HepG2 (cell line): ENCODE measurements at regions not wholly inside any gene's neighbourhood (a gene's known extent, or its start where the extent isn't known, plus 50 kb on each side); places are given as distances from the start of the nearest gene placed in this dataset.

Experiments
- ATAC-seq: fragments of 200-7000 bp; cut with Tn5 transposase; 3 replicates; pipeline ENCODE4 v1.9.1; 2020; ENCODE audit warnings: mild to moderate bottlenecking, moderate library complexity
- BruUV-seq: library from RNA; stranded (reverse); fragments of 400-500 nt; replicated peaks from 2 replicates; lab custom pipeline; 2021; lab: Mats Ljungman, UMichigan
- CTCF ChIA-PET: fragments of 300-600 bp; formaldehyde crosslinking; extraction: SDS; loops from one replicate; lab custom pipeline; 2021; ENCODE audit warnings: low total read pairs, inconsistent platforms, low intra/inter-chr PET ratio; lab: Yijun Ruan, JAX
- POLR2A ChIA-PET: fragments of 350-600 bp; sonication (Branson Sonifier 250); formaldehyde crosslinking; loops from one replicate; lab custom pipeline; 2020; ENCODE audit warnings: antibody characterized with exemption, inconsistent platforms; lab: Yijun Ruan, JAX
- DNase-seq: peaks from one replicate; pipeline ENCODE4 v3.0.0-alpha.2; 2015; ENCODE audit warnings: low spot score
- FAIRE-seq: peaks from 3 replicates; lab custom pipeline; 2011; peaks lifted over from hg19 to GRCh38; lab: Jason Lieb, UNC
- H2AFZ ChIP-seq: one replicate; pipeline ENCODE4 v1.6.1; 2011; ENCODE audit warnings: low read length, inconsistent platforms
- H3K27ac ChIP-seq: fragments of 300-600 bp; 3 replicates; pipeline ENCODE4 v1.8.0; 2011; ENCODE audit warnings: mixed run types, mild to moderate bottlenecking, mixed read lengths, low read length, inconsistent platforms; ENCODE audit not compliant: insufficient read depth; ENCODE audit errors: extremely low read length
- H3K27me3 ChIP-seq, 2 experiments: fragments of 200-600 bp in 1 of 2; 2 replicates in 1 of 2; 3 replicates in 1 of 2; pipeline versions ENCODE4 v1.6.0 to v1.8.0; 2011; ENCODE audit warnings: low read length in 2 of 2, mild to moderate bottlenecking in 2 of 2, moderate library complexity in 2 of 2, inconsistent platforms in 1 of 2; ENCODE audit not compliant: insufficient read depth in 2 of 2, control insufficient read depth in 1 of 2
- H3K36me3 ChIP-seq, 2 experiments: fragments of 200-600 bp in 1 of 2; replicated peaks in 1 of 2; 2 replicates in 1 of 2; 3 replicates in 1 of 2; pipeline versions ENCODE4 v1.5.1 to v1.8.0; 2011; ENCODE audit warnings: low read length in 2 of 2, inconsistent platforms in 1 of 2; ENCODE audit not compliant: insufficient read depth in 2 of 2, control insufficient read depth in 1 of 2
- H3K4me1 ChIP-seq: 2 replicates; pipeline ENCODE4 v1.5.1; 2012; ENCODE audit warnings: low read length, inconsistent platforms; ENCODE audit not compliant: insufficient read depth
- H3K4me2 ChIP-seq: 2 replicates; pipeline ENCODE4 v1.6.0; 2011; ENCODE audit warnings: low read depth, low read length, inconsistent platforms
- H3K4me3 ChIP-seq, 3 experiments: fragments of 200-600 bp in 1 of 3; sonication (generic), shearing (Covaris generic) in 1 of 3; replicated peaks in 1 of 3; 2 replicates each; pipeline ENCODE4 v1.5.1; 2011 to 2016; ENCODE audit warnings: low read length in 3 of 3, inconsistent platforms in 2 of 3, low read depth in 2 of 3, mild to moderate bottlenecking in 2 of 3, control low read depth in 1 of 3, mixed read lengths in 1 of 3; ENCODE audit not compliant: insufficient read depth in 1 of 3
- H3K79me2 ChIP-seq: one replicate; pipeline ENCODE4 v1.6.1; 2011; ENCODE audit warnings: low read length, inconsistent platforms; ENCODE audit not compliant: insufficient read depth
- H3K9ac ChIP-seq: 2 replicates; pipeline ENCODE4 v1.6.0; 2011; ENCODE audit warnings: mild to moderate bottlenecking, low read depth, low read length, inconsistent platforms; ENCODE audit not compliant: insufficient read depth
- H3K9me3 ChIP-seq: 2 replicates; pipeline ENCODE4 v1.5.1; 2012; ENCODE audit warnings: mild to moderate bottlenecking, low read length
- H4K20me1 ChIP-seq: 2 replicates; pipeline ENCODE4 v1.6.0; 2011; ENCODE audit warnings: inconsistent platforms, mild to moderate bottlenecking, low read length, moderate library complexity; ENCODE audit not compliant: insufficient read depth
- AGO2 ChIP-seq: fragments of 200-400 bp; formaldehyde crosslinking; optimal IDR thresholded peaks from 2 replicates; pipeline ENCODE3; 2017; ENCODE audit warnings: mild to moderate bottlenecking, low read depth, low read length, moderate library complexity
- ESRRA ChIP-seq: sonication (generic); formaldehyde crosslinking; IDR thresholded peaks from 2 replicates; pipeline ENCODE4 v1.5.1; 2020; ENCODE audit warnings: mild to moderate bottlenecking, low read depth, missing genetic modification reagents
- GTF3A ChIP-seq: sonication (generic); formaldehyde crosslinking; conservative IDR thresholded peaks from 2 replicates; pipeline ENCODE4 v1.4.0; 2020; ENCODE audit warnings: mild to moderate bottlenecking, missing genetic modification reagents
- HOXA7 ChIP-seq: sonication (generic); formaldehyde crosslinking; IDR thresholded peaks from 2 replicates; pipeline ENCODE4 v1.8.1; 2022; ENCODE audit warnings: mild to moderate bottlenecking, missing genetic modification reagents, moderate library complexity
- MATR3 ChIP-seq: sonication (generic); formaldehyde crosslinking; IDR thresholded peaks from 2 replicates; pipeline ENCODE4 v1.4.0; 2020; ENCODE audit warnings: missing genetic modification reagents
- PAX8 ChIP-seq: sonication (generic); formaldehyde crosslinking; IDR thresholded peaks from 2 replicates; pipeline ENCODE4 v1.8.0; 2022; ENCODE audit warnings: mild to moderate bottlenecking, missing genetic modification reagents, borderline replicate concordance
- PHF20 ChIP-seq: sonication (generic); formaldehyde crosslinking; IDR thresholded peaks from 2 replicates; pipeline ENCODE4 v1.5.0; 2020; ENCODE audit warnings: mild to moderate bottlenecking, missing genetic modification reagents
- TMF1 ChIP-seq: sonication (generic); formaldehyde crosslinking; IDR thresholded peaks from 2 replicates; pipeline ENCODE4 v1.8.1; 2022; ENCODE audit warnings: low read depth, missing genetic modification reagents
- ZEB1 ChIP-seq: IDR thresholded peaks from 2 replicates; pipeline ENCODE4 v1.6.1; 2012; ENCODE audit warnings: mild to moderate bottlenecking, low read depth, inconsistent platforms; ENCODE audit not compliant: insufficient replicate concordance
- ZNF34 ChIP-seq: sonication (generic); formaldehyde crosslinking; IDR thresholded peaks from 2 replicates; pipeline ENCODE4 v1.4.0; 2020; ENCODE audit warnings: mild to moderate bottlenecking, missing genetic modification reagents, borderline replicate concordance
- ZNF674 ChIP-seq: sonication (generic); formaldehyde crosslinking; IDR thresholded peaks from 2 replicates; pipeline ENCODE4 v1.5.0; 2020; ENCODE audit warnings: low read depth, mild to moderate bottlenecking, missing genetic modification reagents
- WGBS: methylation state at CpG from one replicate; pipeline ENCODE4 v1.1.6; 2017; ENCODE audit warnings: low lambda C conversion rate; 5-methylcytosine and 5-hydroxymethylcytosine counted together
- in situ Hi-C: cut with HindIII; loops from 2 replicates; pipeline ENCODE4 v1.10.0; 2017; ENCODE audit warnings: low pct_unique_long_range_greater_than_20kb; ENCODE audit not compliant: extremely low pct_ligation_motif_present
- intact Hi-C: fragments of 100-400 bp; cut with micrococcal nuclease; formaldehyde crosslinking; loops from one replicate; pipeline ENCODE4 v1.10.0; 2022; ENCODE audit not compliant: unreplicated experiment
- TF ChIP-seq, protein P1 (sequence below): sonication (generic); formaldehyde crosslinking; IDR thresholded peaks from 2 replicates; pipeline ENCODE4 v1.4.0; 2020; ENCODE audit warnings: low read depth, missing genetic modification reagents
- TF ChIP-seq, protein P2 (sequence below): sonication (generic); formaldehyde crosslinking; IDR thresholded peaks from 2 replicates; pipeline ENCODE4 v1.5.0; 2020; ENCODE audit warnings: mild to moderate bottlenecking, missing genetic modification reagents

DNA sequence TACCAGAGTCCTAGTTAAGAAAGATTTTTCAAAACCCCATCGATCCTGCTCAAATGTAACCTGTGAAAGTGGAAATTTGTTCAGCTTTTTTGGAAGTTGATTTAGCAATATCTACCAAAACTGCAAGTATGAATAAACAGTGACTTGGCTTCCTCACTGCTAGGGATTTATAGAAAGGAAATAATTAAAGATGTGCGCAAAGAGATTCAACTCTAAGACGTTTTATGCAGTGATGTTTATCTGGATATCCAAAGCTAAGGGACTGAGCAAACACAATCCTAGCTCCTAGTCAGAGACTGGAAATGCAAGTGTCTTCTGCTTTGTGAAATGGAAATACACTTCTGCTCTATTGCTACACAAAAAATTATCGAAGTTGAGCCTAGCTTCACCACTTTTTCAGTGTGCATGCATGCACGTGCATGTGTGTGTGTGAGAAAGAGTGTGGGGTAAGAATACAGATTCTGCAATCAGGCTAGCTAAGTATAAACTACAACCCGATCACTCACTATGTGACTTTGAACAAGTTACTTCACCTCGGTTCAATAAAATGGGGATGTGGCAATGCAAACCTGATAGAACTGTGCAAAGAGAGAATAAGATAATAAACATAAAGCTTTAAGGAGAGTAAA lies 52.1 kb upstream of the FOXF1 start:
- H3K4me2 ChIP-seq, result no peak overlapping the region

More for the DNA sequence above, 52.1 kb upstream of the FOXF1 start:
- no TSS peak for BruUV-seq
- H4K20me1 ChIP-seq, result no peaks in the 10 kb centered on the region
- no peaks in the 10 kb centered on the region; the same call in 1 of the 2 replicates for H3K4me1 ChIP-seq
- H3K9me3 ChIP-seq, result peaks cover 11% of the 10 kb centered on the region; the same call in 1 of the 2 replicates
- no peak for DNase-seq
- H3K4me3 ChIP-seq, result no peak overlapping the region
- TF ChIP-seq ESRRA (CRISPR knock-in tag) (no peak), PAX8 (CRISPR knock-in tag) (no peak), HOXA7 (no peak), GTF3A (CRISPR knock-in tag) (no peak), ZNF674 (CRISPR knock-in tag) (no peak), AGO2 (no peak), ZNF34 (CRISPR knock-in tag) (no peak), ZEB1 (no peak), PHF20 (CRISPR knock-in tag) (no peak), MATR3 (CRISPR knock-in tag) (no peak), TMF1 (CRISPR knock-in tag) (no peak)
- TF ChIP-seq, protein P1, sequence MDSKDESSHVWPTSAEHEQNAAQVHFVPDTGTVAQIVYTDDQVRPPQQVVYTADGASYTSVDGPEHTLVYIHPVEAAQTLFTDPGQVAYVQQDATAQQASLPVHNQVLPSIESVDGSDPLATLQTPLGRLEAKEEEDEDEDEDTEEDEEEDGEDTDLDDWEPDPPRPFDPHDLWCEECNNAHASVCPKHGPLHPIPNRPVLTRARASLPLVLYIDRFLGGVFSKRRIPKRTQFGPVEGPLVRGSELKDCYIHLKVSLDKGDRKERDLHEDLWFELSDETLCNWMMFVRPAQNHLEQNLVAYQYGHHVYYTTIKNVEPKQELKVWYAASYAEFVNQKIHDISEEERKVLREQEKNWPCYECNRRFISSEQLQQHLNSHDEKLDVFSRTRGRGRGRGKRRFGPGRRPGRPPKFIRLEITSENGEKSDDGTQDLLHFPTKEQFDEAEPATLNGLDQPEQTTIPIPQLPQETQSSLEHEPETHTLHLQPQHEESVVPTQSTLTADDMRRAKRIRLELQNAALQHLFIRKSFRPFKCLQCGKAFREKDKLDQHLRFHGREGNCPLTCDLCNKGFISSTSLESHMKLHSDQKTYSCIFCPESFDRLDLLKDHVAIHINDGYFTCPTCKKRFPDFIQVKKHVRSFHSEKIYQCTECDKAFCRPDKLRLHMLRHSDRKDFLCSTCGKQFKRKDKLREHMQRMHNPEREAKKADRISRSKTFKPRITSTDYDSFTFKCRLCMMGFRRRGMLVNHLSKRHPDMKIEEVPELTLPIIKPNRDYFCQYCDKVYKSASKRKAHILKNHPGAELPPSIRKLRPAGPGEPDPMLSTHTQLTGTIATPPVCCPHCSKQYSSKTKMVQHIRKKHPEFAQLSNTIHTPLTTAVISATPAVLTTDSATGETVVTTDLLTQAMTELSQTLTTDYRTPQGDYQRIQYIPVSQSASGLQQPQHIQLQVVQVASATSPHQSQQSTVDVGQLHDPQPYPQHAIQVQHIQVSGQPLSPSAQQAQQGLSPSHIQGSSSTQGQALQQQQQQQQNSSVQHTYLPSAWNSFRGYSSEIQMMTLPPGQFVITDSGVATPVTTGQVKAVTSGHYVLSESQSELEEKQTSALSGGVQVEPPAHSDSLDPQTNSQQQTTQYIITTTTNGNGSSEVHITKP, result no peak
- TF ChIP-seq, protein P2, sequence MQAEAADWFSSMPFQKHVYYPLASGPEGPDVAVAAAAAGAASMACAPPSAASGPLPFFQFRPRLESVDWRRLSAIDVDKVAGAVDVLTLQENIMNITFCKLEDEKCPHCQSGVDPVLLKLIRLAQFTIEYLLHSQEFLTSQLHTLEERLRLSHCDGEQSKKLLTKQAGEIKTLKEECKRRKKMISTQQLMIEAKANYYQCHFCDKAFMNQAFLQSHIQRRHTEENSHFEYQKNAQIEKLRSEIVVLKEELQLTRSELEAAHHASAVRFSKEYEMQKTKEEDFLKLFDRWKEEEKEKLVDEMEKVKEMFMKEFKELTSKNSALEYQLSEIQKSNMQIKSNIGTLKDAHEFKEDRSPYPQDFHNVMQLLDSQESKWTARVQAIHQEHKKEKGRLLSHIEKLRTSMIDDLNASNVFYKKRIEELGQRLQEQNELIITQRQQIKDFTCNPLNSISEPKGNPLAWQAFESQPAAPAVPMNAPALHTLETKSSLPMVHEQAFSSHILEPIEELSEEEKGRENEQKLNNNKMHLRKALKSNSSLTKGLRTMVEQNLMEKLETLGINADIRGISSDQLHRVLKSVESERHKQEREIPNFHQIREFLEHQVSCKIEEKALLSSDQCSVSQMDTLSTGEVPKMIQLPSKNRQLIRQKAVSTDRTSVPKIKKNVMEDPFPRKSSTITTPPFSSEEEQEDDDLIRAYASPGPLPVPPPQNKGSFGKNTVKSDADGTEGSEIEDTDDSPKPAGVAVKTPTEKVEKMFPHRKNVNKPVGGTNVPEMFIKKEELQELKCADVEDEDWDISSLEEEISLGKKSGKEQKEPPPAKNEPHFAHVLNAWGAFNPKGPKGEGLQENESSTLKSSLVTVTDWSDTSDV (CRISPR knock-in tag), result no peak
- H3K36me3 ChIP-seq, result no peaks in the 10 kb centered on the region
- no peaks in the 10 kb centered on the region for H3K79me2 ChIP-seq
- H2AFZ ChIP-seq, result no peak overlapping the region
- no peak overlapping the region for H3K9ac ChIP-seq
- intact Hi-C loops, result no loop called here
- no peak for ATAC-seq
- in situ Hi-C loops, result no loop called here
- H3K27ac ChIP-seq, result no peak overlapping the region
- ChIA-PET POLR2A (no interaction called here), CTCF (no interaction called here)
- no peak for FAIRE-seq
- WGBS, result 7% methylated on average over 7 of the region's 7 CpGs
- peaks cover 7 to 38% of the 10 kb centered on the region in 2 experiments; a peak in 4 of 5 replicates for H3K27me3 ChIP-seq
